GM23338 (cell line): ENCODE measurements at regions not wholly inside any gene's neighbourhood (a gene's known extent, or its start where the extent isn't known, plus 50 kb on each side); places are given as distances from the start of the nearest gene placed in this dataset.

Source experiments
- EZH2 ChIP-seq: fragments of 200-600 bp; sonication (generic); IDR thresholded peaks from one replicate; pipeline ENCODE4 v1.8.0; 2017; ENCODE audit warnings: antibody characterized with exemption, mild to moderate bottlenecking, low read depth; ENCODE audit not compliant: unreplicated experiment
- EZH2phosphoT487 ChIP-seq: fragments of 200-600 bp; sonication (generic); IDR thresholded peaks from one replicate; pipeline ENCODE4 v1.8.1; 2018; ENCODE audit warnings: antibody characterized with exemption; ENCODE audit not compliant: unreplicated experiment
- JUNB ChIP-seq: IDR thresholded peaks from one replicate; pipeline ENCODE4 v1.6.1; 2016; ENCODE audit warnings: antibody characterized with exemption; ENCODE audit not compliant: unreplicated experiment
- POLR2AphosphoS5 ChIP-seq: IDR thresholded peaks from 2 replicates; pipeline ENCODE4 v1.6.1; 2016; ENCODE audit warnings: antibody characterized with exemption, low read depth
- ZNF331 ChIP-seq: fragments of 250-450 bp; sonication (Bioruptor Pico); IDR thresholded peaks from 2 replicates; pipeline ENCODE4 v1.5.0; 2020; ENCODE audit warnings: low read depth, mild to moderate bottlenecking, moderate library complexity
- TF ChIP-seq, protein P1 (sequence below): IDR thresholded peaks from one replicate; pipeline ENCODE4 v1.6.1; 2018; ENCODE audit warnings: antibody characterized with exemption; ENCODE audit not compliant: unreplicated experiment
- TF ChIP-seq, protein P2 (sequence below), 2 experiments: fragments of 200-600 bp in 1 of 2; sonication (generic) in 1 of 2; conservative IDR thresholded peaks; 2 replicates each; pipeline versions ENCODE4 v1.5.1 to v1.6.1; 2016 to 2017; ENCODE audit warnings: antibody characterized with exemption in 2 of 2, low read depth in 2 of 2, mild to moderate bottlenecking in 2 of 2, moderate library complexity in 1 of 2
- TF ChIP-seq, protein P3 (sequence below): IDR thresholded peaks from 2 replicates; pipeline ENCODE4 v1.6.1; 2016; ENCODE audit warnings: antibody characterized with exemption

DNA sequence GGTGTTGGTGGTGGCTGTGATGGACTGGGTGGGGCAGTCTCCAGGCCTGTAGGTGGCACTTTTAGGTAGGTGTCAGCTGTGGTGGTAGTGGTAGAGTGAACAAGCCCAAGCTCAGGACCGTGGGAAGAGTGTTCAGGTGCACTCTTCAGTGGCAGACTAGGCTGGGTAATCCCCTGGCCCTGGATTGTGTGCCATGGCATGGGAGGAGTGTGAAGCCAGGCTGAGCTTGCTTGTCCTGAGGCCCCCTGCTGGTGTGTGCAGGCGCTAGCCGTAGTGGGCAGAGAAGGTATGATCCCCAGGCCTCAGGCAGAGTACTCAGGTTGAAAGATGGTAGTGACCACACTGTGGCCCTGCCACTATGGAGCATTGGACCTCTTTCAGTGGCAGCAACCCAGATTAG is 850.3 kb downstream of the DSC3 start:
- no peak for TF ChIP-seq EZH2phosphoT487
- TF ChIP-seq, protein P1, sequence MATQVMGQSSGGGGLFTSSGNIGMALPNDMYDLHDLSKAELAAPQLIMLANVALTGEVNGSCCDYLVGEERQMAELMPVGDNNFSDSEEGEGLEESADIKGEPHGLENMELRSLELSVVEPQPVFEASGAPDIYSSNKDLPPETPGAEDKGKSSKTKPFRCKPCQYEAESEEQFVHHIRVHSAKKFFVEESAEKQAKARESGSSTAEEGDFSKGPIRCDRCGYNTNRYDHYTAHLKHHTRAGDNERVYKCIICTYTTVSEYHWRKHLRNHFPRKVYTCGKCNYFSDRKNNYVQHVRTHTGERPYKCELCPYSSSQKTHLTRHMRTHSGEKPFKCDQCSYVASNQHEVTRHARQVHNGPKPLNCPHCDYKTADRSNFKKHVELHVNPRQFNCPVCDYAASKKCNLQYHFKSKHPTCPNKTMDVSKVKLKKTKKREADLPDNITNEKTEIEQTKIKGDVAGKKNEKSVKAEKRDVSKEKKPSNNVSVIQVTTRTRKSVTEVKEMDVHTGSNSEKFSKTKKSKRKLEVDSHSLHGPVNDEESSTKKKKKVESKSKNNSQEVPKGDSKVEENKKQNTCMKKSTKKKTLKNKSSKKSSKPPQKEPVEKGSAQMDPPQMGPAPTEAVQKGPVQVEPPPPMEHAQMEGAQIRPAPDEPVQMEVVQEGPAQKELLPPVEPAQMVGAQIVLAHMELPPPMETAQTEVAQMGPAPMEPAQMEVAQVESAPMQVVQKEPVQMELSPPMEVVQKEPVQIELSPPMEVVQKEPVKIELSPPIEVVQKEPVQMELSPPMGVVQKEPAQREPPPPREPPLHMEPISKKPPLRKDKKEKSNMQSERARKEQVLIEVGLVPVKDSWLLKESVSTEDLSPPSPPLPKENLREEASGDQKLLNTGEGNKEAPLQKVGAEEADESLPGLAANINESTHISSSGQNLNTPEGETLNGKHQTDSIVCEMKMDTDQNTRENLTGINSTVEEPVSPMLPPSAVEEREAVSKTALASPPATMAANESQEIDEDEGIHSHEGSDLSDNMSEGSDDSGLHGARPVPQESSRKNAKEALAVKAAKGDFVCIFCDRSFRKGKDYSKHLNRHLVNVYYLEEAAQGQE: no peak
- TF ChIP-seq, protein P2, sequence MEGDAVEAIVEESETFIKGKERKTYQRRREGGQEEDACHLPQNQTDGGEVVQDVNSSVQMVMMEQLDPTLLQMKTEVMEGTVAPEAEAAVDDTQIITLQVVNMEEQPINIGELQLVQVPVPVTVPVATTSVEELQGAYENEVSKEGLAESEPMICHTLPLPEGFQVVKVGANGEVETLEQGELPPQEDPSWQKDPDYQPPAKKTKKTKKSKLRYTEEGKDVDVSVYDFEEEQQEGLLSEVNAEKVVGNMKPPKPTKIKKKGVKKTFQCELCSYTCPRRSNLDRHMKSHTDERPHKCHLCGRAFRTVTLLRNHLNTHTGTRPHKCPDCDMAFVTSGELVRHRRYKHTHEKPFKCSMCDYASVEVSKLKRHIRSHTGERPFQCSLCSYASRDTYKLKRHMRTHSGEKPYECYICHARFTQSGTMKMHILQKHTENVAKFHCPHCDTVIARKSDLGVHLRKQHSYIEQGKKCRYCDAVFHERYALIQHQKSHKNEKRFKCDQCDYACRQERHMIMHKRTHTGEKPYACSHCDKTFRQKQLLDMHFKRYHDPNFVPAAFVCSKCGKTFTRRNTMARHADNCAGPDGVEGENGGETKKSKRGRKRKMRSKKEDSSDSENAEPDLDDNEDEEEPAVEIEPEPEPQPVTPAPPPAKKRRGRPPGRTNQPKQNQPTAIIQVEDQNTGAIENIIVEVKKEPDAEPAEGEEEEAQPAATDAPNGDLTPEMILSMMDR (conservative IDR thresholded peaks at IDR 0.05; ENCODE audit: low read depth in 2 of 2): peak; percentile 39 to 66
- TF ChIP-seq JUNB: no peak
- no peak for TF ChIP-seq EZH2
- no peak for TF ChIP-seq POLR2AphosphoS5
- no peak for TF ChIP-seq ZNF331 (CRISPR knock-in tag)
- TF ChIP-seq, protein P3, sequence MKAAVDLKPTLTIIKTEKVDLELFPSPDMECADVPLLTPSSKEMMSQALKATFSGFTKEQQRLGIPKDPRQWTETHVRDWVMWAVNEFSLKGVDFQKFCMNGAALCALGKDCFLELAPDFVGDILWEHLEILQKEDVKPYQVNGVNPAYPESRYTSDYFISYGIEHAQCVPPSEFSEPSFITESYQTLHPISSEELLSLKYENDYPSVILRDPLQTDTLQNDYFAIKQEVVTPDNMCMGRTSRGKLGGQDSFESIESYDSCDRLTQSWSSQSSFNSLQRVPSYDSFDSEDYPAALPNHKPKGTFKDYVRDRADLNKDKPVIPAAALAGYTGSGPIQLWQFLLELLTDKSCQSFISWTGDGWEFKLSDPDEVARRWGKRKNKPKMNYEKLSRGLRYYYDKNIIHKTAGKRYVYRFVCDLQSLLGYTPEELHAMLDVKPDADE: no peak
